GM23338 (cell line): ENCODE measurements at regions not wholly inside any gene's neighbourhood (a gene's known extent, or its start where the extent isn't known, plus 50 kb on each side); places are given as distances from the start of the nearest gene placed in this dataset.

Experiments used
- ATAC-seq: fragments of 200-7000 bp; cut with Tn5 transposase; 3 replicates; pipeline ENCODE4 v1.9.1; 2020
- DNase-seq: peaks from one replicate; pipeline ENCODE4 v3.0.0-alpha.2; 2015; ENCODE audit warnings: low spot score
- H2AFZ ChIP-seq: fragments of 200-600 bp; sonication (generic); 2 replicates; pipeline ENCODE4 v1.8.0; 2016; ENCODE audit warnings: antibody characterized with exemption, mild to moderate bottlenecking, moderate library complexity
- H3F3A ChIP-seq: fragments of 200-600 bp; sonication (generic); replicated peaks from 2 replicates; pipeline ENCODE4 v1.8.0; 2017; ENCODE audit warnings: antibody characterized with exemption, mixed run types, low read depth
- H3K27ac ChIP-seq: fragments of 200-600 bp; sonication (generic); 2 replicates; pipeline ENCODE4 v1.6.1; 2016; ENCODE audit warnings: low read depth
- H3K27me3 ChIP-seq: fragments of 200-600 bp; sonication (generic); 2 replicates; pipeline ENCODE4 v1.8.0; 2016; ENCODE audit warnings: mild to moderate bottlenecking, mixed run types, moderate library complexity; ENCODE audit not compliant: insufficient read depth
- H3K36me3 ChIP-seq: fragments of 200-600 bp; sonication (generic); 2 replicates; pipeline ENCODE4 v1.8.0; 2016; ENCODE audit warnings: mild to moderate bottlenecking; ENCODE audit not compliant: insufficient read depth
- H3K4me1 ChIP-seq: fragments of 200-600 bp; sonication (generic); 2 replicates; pipeline ENCODE4 v1.8.0; 2016; ENCODE audit warnings: mild to moderate bottlenecking, moderate library complexity; ENCODE audit not compliant: insufficient read depth
- H3K4me2 ChIP-seq: fragments of 200-600 bp; sonication (generic); 2 replicates; pipeline ENCODE4 v1.7.1; 2017; ENCODE audit warnings: mixed run types
- H3K4me3 ChIP-seq: fragments of 200-600 bp; sonication (generic); 2 replicates; pipeline ENCODE4 v1.6.1; 2016; ENCODE audit warnings: mixed run types
- H3K79me2 ChIP-seq: fragments of 200-600 bp; sonication (generic); replicated peaks from 2 replicates; pipeline ENCODE4 v1.8.0; 2017; ENCODE audit warnings: mild to moderate bottlenecking; ENCODE audit not compliant: insufficient read depth
- H3K9me2 ChIP-seq: fragments of 200-600 bp; sonication (generic); 2 replicates; pipeline ENCODE4 v1.8.0; 2017; ENCODE audit not compliant: insufficient read depth
- H4K20me1 ChIP-seq: fragments of 200-600 bp; sonication (generic); replicated peaks from 2 replicates; pipeline ENCODE4 v1.8.0; 2017; ENCODE audit warnings: mild to moderate bottlenecking; ENCODE audit not compliant: insufficient read depth
- H3K27ac Mint-ChIP-seq: 2 replicates; pipeline ENCODE4 v1.8.0; 2020; ENCODE audit warnings: inconsistent platforms, mild to moderate bottlenecking, moderate library complexity, mixed read lengths
- H3K27me3 Mint-ChIP-seq: 3 replicates; pipeline ENCODE4 v1.8.0; 2022; ENCODE audit warnings: low read depth, mild to moderate bottlenecking, moderate library complexity, mixed read lengths, inconsistent platforms; ENCODE audit not compliant: insufficient read depth, poor library complexity
- H3K36me3 Mint-ChIP-seq: 3 replicates; pipeline ENCODE4 v1.8.0; 2021; ENCODE audit warnings: low read depth, mild to moderate bottlenecking, inconsistent platforms, moderate library complexity, mixed read lengths
- H3K4me1 Mint-ChIP-seq: 3 replicates; pipeline ENCODE4 v1.8.0; 2020; ENCODE audit warnings: mild to moderate bottlenecking, inconsistent platforms, mixed read lengths
- H3K4me3 Mint-ChIP-seq: 3 replicates; pipeline ENCODE4 v1.8.0; 2021; ENCODE audit warnings: moderate library complexity, mild to moderate bottlenecking, inconsistent platforms, mixed read lengths
- H3K9me3 Mint-ChIP-seq: 3 replicates; pipeline ENCODE4 v1.8.0; 2020; ENCODE audit warnings: moderate library complexity, mild to moderate bottlenecking, inconsistent platforms, mixed read lengths
- EZH2phosphoT487 ChIP-seq: fragments of 200-600 bp; sonication (generic); IDR thresholded peaks from one replicate; pipeline ENCODE4 v1.8.1; 2018; ENCODE audit warnings: antibody characterized with exemption; ENCODE audit not compliant: unreplicated experiment
- JUNB ChIP-seq: IDR thresholded peaks from one replicate; pipeline ENCODE4 v1.6.1; 2016; ENCODE audit warnings: antibody characterized with exemption; ENCODE audit not compliant: unreplicated experiment
- NANOG ChIP-seq: IDR thresholded peaks from 2 replicates; pipeline ENCODE4 v1.6.1; 2016; ENCODE audit warnings: antibody characterized with exemption, borderline replicate concordance
- POLR2AphosphoS5 ChIP-seq: IDR thresholded peaks from 2 replicates; pipeline ENCODE4 v1.6.1; 2016; ENCODE audit warnings: antibody characterized with exemption, low read depth
- ZNF331 ChIP-seq: fragments of 250-450 bp; sonication (Bioruptor Pico); IDR thresholded peaks from 2 replicates; pipeline ENCODE4 v1.5.0; 2020; ENCODE audit warnings: low read depth, mild to moderate bottlenecking, moderate library complexity
- TF ChIP-seq, protein P1 (sequence below), 2 experiments: fragments of 200-600 bp in 1 of 2; sonication (generic) in 1 of 2; conservative IDR thresholded peaks; 2 replicates each; pipeline versions ENCODE4 v1.5.1 to v1.6.1; 2016 to 2017; ENCODE audit warnings: antibody characterized with exemption in 2 of 2, low read depth in 2 of 2, mild to moderate bottlenecking in 2 of 2, moderate library complexity in 1 of 2
- TF ChIP-seq, protein P2 (sequence below): fragments of 250-450 bp; sonication (Bioruptor Pico); IDR thresholded peaks from 2 replicates; pipeline ENCODE4 v1.5.0; 2020; ENCODE audit warnings: mild to moderate bottlenecking, moderate library complexity
- TF ChIP-seq, protein P3 (sequence below): IDR thresholded peaks from one replicate; pipeline ENCODE4 v1.6.1; 2018; ENCODE audit warnings: antibody characterized with exemption; ENCODE audit not compliant: unreplicated experiment

DNA sequence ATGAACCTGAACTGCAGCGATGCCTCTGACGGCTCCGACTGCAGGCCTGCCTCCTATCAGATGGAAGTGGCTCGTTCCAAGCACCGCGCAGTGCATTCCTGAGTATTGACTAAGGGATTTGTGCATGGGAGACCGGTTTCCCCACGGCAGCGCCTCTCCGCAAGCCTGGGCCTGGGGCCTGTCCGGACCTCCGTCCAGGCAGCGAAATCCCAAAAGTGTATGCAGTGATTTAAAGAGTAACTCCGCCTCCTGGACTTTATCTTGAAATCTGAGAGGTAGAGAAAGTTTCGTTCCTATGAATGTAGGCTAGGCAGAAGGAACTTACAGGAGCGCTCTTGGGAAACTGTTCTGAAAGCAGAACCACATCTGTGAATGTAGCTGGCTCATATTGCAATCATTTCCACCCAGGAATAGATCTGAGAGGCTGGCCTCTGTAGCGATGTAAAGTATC lies 106.2 kb upstream of the CELF2 start:
- H3K27ac ChIP-seq = 0 out of 2 replicates have a peak overlapping the region, but pooled peaks have one; percentile 60
- H3F3A ChIP-seq = no peaks in the 10 kb centered on the region
- no peaks in the 10 kb centered on the region for H3K27me3 ChIP-seq
- H3K79me2 ChIP-seq = no peaks in the 10 kb centered on the region
- H3K36me3 ChIP-seq = no peaks in the 10 kb centered on the region
- H3K36me3 Mint-ChIP-seq = no peaks in the 10 kb centered on the region
- DNase-seq = peak; percentile 43
- no peaks in the 10 kb centered on the region for H3K9me2 ChIP-seq
- H4K20me1 ChIP-seq = no peaks in the 10 kb centered on the region
- H3K4me3 ChIP-seq = no peak overlapping the region
- H3K4me3 Mint-ChIP-seq = no peak overlapping the region
- no peaks in the 10 kb centered on the region for H3K9me3 Mint-ChIP-seq
- no peak for TF ChIP-seq POLR2AphosphoS5
- TF ChIP-seq JUNB = no peak
- no peak for TF ChIP-seq EZH2phosphoT487
- TF ChIP-seq, protein P1, sequence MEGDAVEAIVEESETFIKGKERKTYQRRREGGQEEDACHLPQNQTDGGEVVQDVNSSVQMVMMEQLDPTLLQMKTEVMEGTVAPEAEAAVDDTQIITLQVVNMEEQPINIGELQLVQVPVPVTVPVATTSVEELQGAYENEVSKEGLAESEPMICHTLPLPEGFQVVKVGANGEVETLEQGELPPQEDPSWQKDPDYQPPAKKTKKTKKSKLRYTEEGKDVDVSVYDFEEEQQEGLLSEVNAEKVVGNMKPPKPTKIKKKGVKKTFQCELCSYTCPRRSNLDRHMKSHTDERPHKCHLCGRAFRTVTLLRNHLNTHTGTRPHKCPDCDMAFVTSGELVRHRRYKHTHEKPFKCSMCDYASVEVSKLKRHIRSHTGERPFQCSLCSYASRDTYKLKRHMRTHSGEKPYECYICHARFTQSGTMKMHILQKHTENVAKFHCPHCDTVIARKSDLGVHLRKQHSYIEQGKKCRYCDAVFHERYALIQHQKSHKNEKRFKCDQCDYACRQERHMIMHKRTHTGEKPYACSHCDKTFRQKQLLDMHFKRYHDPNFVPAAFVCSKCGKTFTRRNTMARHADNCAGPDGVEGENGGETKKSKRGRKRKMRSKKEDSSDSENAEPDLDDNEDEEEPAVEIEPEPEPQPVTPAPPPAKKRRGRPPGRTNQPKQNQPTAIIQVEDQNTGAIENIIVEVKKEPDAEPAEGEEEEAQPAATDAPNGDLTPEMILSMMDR (conservative IDR thresholded peaks at IDR 0.05; ENCODE audit: low read depth in 2 of 2) = no peak
- TF ChIP-seq, protein P2, sequence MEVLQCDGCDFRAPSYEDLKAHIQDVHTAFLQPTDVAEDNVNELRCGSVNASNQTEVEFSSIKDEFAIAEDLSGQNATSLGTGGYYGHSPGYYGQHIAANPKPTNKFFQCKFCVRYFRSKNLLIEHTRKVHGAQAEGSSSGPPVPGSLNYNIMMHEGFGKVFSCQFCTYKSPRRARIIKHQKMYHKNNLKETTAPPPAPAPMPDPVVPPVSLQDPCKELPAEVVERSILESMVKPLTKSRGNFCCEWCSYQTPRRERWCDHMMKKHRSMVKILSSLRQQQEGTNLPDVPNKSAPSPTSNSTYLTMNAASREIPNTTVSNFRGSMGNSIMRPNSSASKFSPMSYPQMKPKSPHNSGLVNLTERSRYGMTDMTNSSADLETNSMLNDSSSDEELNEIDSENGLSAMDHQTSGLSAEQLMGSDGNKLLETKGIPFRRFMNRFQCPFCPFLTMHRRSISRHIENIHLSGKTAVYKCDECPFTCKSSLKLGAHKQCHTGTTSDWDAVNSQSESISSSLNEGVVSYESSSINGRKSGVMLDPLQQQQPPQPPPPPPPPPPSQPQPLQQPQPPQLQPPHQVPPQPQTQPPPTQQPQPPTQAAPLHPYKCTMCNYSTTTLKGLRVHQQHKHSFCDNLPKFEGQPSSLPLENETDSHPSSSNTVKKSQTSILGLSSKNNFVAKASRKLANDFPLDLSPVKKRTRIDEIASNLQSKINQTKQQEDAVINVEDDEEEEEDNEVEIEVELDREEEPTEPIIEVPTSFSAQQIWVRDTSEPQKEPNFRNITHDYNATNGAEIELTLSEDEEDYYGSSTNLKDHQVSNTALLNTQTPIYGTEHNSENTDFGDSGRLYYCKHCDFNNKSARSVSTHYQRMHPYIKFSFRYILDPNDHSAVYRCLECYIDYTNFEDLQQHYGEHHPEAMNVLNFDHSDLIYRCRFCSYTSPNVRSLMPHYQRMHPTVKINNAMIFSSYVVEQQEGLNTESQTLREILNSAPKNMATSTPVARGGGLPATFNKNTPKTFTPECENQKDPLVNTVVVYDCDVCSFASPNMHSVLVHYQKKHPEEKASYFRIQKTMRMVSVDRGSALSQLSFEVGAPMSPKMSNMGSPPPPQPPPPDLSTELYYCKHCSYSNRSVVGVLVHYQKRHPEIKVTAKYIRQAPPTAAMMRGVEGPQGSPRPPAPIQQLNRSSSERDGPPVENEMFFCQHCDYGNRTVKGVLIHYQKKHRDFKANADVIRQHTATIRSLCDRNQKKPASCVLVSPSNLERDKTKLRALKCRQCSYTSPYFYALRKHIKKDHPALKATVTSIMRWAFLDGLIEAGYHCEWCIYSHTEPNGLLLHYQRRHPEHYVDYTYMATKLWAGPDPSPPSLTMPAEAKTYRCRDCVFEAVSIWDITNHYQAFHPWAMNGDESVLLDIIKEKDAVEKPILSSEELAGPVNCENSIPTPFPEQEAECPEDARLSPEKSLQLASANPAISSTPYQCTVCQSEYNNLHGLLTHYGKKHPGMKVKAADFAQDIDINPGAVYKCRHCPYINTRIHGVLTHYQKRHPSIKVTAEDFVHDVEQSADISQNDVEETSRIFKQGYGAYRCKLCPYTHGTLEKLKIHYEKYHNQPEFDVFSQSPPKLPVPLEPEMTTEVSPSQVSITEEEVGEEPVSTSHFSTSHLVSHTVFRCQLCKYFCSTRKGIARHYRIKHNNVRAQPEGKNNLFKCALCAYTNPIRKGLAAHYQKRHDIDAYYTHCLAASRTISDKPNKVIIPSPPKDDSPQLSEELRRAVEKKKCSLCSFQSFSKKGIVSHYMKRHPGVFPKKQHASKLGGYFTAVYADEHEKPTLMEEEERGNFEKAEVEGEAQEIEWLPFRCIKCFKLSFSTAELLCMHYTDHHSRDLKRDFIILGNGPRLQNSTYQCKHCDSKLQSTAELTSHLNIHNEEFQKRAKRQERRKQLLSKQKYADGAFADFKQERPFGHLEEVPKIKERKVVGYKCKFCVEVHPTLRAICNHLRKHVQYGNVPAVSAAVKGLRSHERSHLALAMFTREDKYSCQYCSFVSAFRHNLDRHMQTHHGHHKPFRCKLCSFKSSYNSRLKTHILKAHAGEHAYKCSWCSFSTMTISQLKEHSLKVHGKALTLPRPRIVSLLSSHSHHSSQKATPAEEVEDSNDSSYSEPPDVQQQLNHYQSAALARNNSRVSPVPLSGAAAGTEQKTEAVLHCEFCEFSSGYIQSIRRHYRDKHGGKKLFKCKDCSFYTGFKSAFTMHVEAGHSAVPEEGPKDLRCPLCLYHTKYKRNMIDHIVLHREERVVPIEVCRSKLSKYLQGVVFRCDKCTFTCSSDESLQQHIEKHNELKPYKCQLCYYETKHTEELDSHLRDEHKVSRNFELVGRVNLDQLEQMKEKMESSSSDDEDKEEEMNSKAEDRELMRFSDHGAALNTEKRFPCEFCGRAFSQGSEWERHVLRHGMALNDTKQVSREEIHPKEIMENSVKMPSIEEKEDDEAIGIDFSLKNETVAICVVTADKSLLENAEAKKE (CRISPR knock-in tag) = no peak
- TF ChIP-seq, protein P3, sequence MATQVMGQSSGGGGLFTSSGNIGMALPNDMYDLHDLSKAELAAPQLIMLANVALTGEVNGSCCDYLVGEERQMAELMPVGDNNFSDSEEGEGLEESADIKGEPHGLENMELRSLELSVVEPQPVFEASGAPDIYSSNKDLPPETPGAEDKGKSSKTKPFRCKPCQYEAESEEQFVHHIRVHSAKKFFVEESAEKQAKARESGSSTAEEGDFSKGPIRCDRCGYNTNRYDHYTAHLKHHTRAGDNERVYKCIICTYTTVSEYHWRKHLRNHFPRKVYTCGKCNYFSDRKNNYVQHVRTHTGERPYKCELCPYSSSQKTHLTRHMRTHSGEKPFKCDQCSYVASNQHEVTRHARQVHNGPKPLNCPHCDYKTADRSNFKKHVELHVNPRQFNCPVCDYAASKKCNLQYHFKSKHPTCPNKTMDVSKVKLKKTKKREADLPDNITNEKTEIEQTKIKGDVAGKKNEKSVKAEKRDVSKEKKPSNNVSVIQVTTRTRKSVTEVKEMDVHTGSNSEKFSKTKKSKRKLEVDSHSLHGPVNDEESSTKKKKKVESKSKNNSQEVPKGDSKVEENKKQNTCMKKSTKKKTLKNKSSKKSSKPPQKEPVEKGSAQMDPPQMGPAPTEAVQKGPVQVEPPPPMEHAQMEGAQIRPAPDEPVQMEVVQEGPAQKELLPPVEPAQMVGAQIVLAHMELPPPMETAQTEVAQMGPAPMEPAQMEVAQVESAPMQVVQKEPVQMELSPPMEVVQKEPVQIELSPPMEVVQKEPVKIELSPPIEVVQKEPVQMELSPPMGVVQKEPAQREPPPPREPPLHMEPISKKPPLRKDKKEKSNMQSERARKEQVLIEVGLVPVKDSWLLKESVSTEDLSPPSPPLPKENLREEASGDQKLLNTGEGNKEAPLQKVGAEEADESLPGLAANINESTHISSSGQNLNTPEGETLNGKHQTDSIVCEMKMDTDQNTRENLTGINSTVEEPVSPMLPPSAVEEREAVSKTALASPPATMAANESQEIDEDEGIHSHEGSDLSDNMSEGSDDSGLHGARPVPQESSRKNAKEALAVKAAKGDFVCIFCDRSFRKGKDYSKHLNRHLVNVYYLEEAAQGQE = no peak
- no peak for TF ChIP-seq ZNF331 (CRISPR knock-in tag)
- TF ChIP-seq NANOG = no peak
- H3K27ac Mint-ChIP-seq = peak overlapping the region; percentile 45; the same call in 1 of the 2 replicates
- ATAC-seq = peak; percentile 95
- peak overlapping the region; percentile 93 for H2AFZ ChIP-seq
- H3K27me3 Mint-ChIP-seq = peaks cover 6% of the 10 kb centered on the region
- H3K4me1 ChIP-seq = peaks cover 8% of the 10 kb centered on the region; the same call in 1 of the 2 replicates
- peaks cover 10% of the 10 kb centered on the region for H3K4me1 Mint-ChIP-seq
- H3K4me2 ChIP-seq = 0 out of 2 replicates have a peak overlapping the region, but pooled peaks have one; percentile 12
